Natural killer cell (primary cell): ENCODE measurements at regions not wholly inside any gene's neighbourhood (a gene's known extent, or its start where the extent isn't known, plus 50 kb on each side); places are given as distances from the start of the nearest gene placed in this dataset.

ENCODE experiments used
- ATAC-seq, 3 donors: fragments of 150-1000 bp in 2 of 3; fragments of 200-7000 bp in 1 of 3; cut with Tn5 transposase; 1 replicate in 1 of 3; 2 replicates in 2 of 3; pipeline ENCODE4 v1.10.0; 2021; ENCODE audit warnings: mild to moderate bottlenecking in 2 of 3, moderate library complexity in 2 of 3
- DNase-seq, 2 donors: peaks; one replicate each; pipeline versions ENCODE4 v3.0.0 to v3.0.0-alpha.2; 2013 to 2021; ENCODE audit warnings: mixed read lengths in 1 of 2
- H3K27ac ChIP-seq: one replicate; pipeline ENCODE4 v1.5.1; 2013; ENCODE audit warnings: mild to moderate bottlenecking, low read length
- H3K27me3 ChIP-seq: one replicate; pipeline ENCODE4 v1.6.1; 2013; ENCODE audit warnings: low read length; ENCODE audit not compliant: control insufficient read depth, insufficient read depth
- H3K36me3 ChIP-seq: one replicate; pipeline ENCODE4 v1.6.1; 2013; ENCODE audit warnings: low read length; ENCODE audit not compliant: control insufficient read depth, insufficient read depth
- H3K4me1 ChIP-seq: one replicate; pipeline ENCODE4 v1.6.1; 2013; ENCODE audit warnings: low read length; ENCODE audit not compliant: control insufficient read depth, insufficient read depth
- H3K4me3 ChIP-seq: one replicate; pipeline ENCODE4 v1.5.1; 2013; ENCODE audit warnings: low read length
- H3K9me3 ChIP-seq: one replicate; pipeline ENCODE4 v1.6.1; 2013; ENCODE audit warnings: low read length; ENCODE audit not compliant: control insufficient read depth, insufficient read depth
- H3K27ac Mint-ChIP-seq, 2 donors: one replicate each; pipeline ENCODE4 v1.8.0; 2022; ENCODE audit warnings: mild to moderate bottlenecking in 2 of 2, mixed read lengths in 2 of 2, moderate library complexity in 1 of 2
- H3K27me3 Mint-ChIP-seq, 2 donors: one replicate each; pipeline ENCODE4 v1.8.0; 2022; ENCODE audit warnings: low read depth in 2 of 2, mixed read lengths in 2 of 2
- H3K36me3 Mint-ChIP-seq: one replicate; pipeline ENCODE4 v1.8.0; 2022; ENCODE audit warnings: mixed read lengths
- H3K4me1 Mint-ChIP-seq, 2 donors: one replicate each; pipeline ENCODE4 v1.8.0; 2022; ENCODE audit warnings: mixed read lengths in 2 of 2
- H3K4me3 Mint-ChIP-seq: one replicate; pipeline ENCODE4 v1.8.0; 2022; ENCODE audit warnings: mild to moderate bottlenecking, moderate library complexity, mixed read lengths
- H3K9me3 Mint-ChIP-seq, 2 donors: one replicate each; pipeline ENCODE4 v1.8.0; 2022; ENCODE audit warnings: mixed read lengths in 2 of 2
- WGBS: methylation state at CpG from one replicate; pipeline ENCODE4 v1.1.7; 2013; ENCODE audit warnings: missing lambda C conversion rate; ENCODE audit not compliant: insufficient coverage; 5-methylcytosine and 5-hydroxymethylcytosine counted together
- intact Hi-C: fragments of 100-400 bp; cut with micrococcal nuclease; formaldehyde crosslinking; loops from one replicate; pipeline ENCODE4 v1.14.2; 2022
- TF ChIP-seq, protein P1 (sequence below): fragments of 200-600 bp; IDR thresholded peaks from one replicate; pipeline ENCODE4 v1.8.0; 2022; ENCODE audit warnings: antibody characterized with exemption

DNA sequence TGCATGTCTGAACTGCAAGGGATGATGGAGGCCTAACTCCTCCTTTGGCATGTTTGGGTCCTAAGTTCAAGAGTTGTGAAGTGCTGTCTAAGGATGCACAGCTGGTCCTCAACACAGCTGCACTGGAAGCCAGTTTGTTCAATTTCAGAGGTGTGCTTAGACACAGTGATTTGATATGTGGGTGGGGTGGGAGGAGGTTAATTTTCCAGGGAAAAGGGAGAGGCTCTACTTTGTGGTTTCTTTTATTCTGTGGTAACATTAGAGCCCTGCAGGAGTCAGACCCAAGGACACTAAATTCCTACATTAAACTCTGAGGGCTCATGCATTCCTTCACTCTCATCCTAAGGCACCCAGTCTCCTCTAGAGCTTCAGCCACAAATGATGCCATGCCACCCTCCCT is 188.4 kb upstream of the MAST4 start:
- Histone ChIP-seq H3K4me3 (no peak overlapping the region), H3K4me1 (no peaks in the 10 kb centered on the region), H3K27me3 (no peaks in the 10 kb centered on the region), H3K27ac (no peak overlapping the region), H3K9me3 (no peaks in the 10 kb centered on the region), H3K36me3 (no peaks in the 10 kb centered on the region)
- H3K4me3 Mint-ChIP-seq: no peak overlapping the region
- peaks cover 0 to 5% of the 10 kb centered on the region in 2 donors for H3K27me3 Mint-ChIP-seq
- DNase-seq (no peak), ATAC-seq (no peak)
- H3K4me1 Mint-ChIP-seq: no peaks in the 10 kb centered on the region
- no peak overlapping the region for H3K27ac Mint-ChIP-seq
- H3K36me3 Mint-ChIP-seq: no peaks in the 10 kb centered on the region
- H3K9me3 Mint-ChIP-seq: peaks cover 3% of the 10 kb centered on the region in 2 donors
- intact Hi-C loops: no loop called here
- TF ChIP-seq, protein P1, sequence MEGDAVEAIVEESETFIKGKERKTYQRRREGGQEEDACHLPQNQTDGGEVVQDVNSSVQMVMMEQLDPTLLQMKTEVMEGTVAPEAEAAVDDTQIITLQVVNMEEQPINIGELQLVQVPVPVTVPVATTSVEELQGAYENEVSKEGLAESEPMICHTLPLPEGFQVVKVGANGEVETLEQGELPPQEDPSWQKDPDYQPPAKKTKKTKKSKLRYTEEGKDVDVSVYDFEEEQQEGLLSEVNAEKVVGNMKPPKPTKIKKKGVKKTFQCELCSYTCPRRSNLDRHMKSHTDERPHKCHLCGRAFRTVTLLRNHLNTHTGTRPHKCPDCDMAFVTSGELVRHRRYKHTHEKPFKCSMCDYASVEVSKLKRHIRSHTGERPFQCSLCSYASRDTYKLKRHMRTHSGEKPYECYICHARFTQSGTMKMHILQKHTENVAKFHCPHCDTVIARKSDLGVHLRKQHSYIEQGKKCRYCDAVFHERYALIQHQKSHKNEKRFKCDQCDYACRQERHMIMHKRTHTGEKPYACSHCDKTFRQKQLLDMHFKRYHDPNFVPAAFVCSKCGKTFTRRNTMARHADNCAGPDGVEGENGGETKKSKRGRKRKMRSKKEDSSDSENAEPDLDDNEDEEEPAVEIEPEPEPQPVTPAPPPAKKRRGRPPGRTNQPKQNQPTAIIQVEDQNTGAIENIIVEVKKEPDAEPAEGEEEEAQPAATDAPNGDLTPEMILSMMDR: no peak

DNA sequence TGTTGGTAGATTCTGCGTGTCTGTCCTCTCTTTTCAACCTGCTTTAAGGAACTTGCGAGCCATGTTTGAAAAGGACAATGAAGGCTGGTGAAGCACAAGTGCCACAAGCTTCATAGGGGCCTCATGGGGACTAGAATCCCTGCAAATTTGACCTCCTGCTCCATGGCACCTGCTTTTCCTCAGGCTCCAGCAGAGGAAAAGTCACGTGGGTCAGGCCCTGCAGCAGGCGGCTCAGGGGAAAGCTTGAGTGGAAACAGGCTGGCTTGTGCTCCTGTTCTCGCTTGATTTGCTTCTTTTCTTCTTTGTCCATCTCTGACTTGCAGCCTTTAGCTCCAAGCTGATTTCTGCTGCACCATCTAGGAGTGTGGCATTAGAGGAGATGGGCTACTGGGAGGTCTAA is 187.6 kb upstream of the MAST4 start:
- Mint-ChIP-seq H3K27ac (no peak overlapping the region), H3K27me3 (peaks cover 0 to 5% of the 10 kb centered on the region in 2 donors), H3K4me1 (no peaks in the 10 kb centered on the region), H3K9me3 (peaks cover 3% of the 10 kb centered on the region in 2 donors), H3K36me3 (no peaks in the 10 kb centered on the region), H3K4me3 (no peak overlapping the region)
- no peak for ATAC-seq
- Histone ChIP-seq H3K27ac (no peak overlapping the region), H3K9me3 (no peaks in the 10 kb centered on the region), H3K27me3 (no peaks in the 10 kb centered on the region), H3K4me3 (no peak overlapping the region), H3K4me1 (no peaks in the 10 kb centered on the region), H3K36me3 (no peaks in the 10 kb centered on the region)
- WGBS: 86% methylated on average over 5 of the region's 5 CpGs
- TF ChIP-seq, protein P1: no peak
- intact Hi-C loops: no loop called here
- no peak for DNase-seq

DNA sequence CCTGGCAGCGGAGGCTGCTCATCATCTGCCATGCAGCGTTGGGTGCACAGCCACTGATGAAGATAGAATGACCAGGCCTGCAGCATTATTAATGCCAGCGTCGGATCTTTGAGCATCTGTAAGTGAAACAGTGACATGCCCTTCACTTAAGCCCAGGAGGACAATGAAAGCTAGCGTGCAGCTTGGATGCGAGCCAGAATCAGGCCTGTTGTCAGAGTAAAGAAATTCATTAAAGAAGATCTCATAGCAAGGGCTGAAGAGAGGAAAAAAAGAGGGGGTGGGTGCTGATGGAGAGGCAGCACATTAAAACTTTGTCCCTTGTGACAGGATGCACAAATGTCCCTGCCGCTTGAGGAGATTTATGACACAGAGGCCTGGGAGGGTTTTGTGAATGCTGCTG is 186.1 kb upstream of the MAST4 start:
- Mint-ChIP-seq H3K27me3 (peaks cover 0 to 7% of the 10 kb centered on the region in 2 donors), H3K9me3 (peaks cover 0 to 4% of the 10 kb centered on the region in 2 donors), H3K36me3 (no peaks in the 10 kb centered on the region), H3K4me1 (no peaks in the 10 kb centered on the region), H3K27ac (no peak overlapping the region), H3K4me3 (no peak overlapping the region)
- intact Hi-C loops: no loop called here
- no peaks in the 10 kb centered on the region for H3K9me3 ChIP-seq
- DNase-seq (no peak), ATAC-seq (no peak)
- H3K27me3 ChIP-seq: no peaks in the 10 kb centered on the region
- H3K4me1 ChIP-seq: no peaks in the 10 kb centered on the region
- no peaks in the 10 kb centered on the region for H3K36me3 ChIP-seq
- H3K4me3 ChIP-seq: no peak overlapping the region
- no peak overlapping the region for H3K27ac ChIP-seq
- 92% methylated on average over 7 of the region's 7 CpGs for WGBS
- TF ChIP-seq, protein P1: no peak

DNA sequence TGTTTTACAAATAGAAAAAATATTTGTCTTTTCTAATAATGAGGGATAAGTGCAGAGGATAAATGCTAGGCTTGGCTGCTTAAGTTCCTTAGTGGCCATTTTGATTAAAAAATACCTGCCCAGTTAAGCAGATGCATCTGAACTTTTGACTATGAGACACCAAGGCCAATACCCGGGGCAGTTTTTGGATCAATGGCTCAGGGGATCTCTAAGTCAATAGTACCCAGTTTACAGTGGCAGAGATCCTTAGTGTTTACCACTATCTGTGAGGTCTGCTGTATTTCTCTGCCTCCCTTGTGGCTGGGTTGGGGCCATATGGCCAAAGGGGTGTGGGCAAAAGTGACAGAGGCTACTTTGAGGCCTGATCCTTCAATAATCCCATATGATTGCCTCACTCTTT is 184.5 kb upstream of the MAST4 start:
- Histone ChIP-seq H3K4me3 (no peak overlapping the region), H3K4me1 (no peaks in the 10 kb centered on the region), H3K36me3 (no peaks in the 10 kb centered on the region), H3K27ac (no peak overlapping the region), H3K27me3 (no peaks in the 10 kb centered on the region), H3K9me3 (no peaks in the 10 kb centered on the region)
- peaks cover 0 to 7% of the 10 kb centered on the region in 2 donors for H3K27me3 Mint-ChIP-seq
- no peak overlapping the region for H3K27ac Mint-ChIP-seq
- peaks cover 0 to 4% of the 10 kb centered on the region in 2 donors for H3K9me3 Mint-ChIP-seq
- TF ChIP-seq, protein P1: no peak
- DNase-seq: no peak
- intact Hi-C loops: no loop called here
- no peak for ATAC-seq
- 59% methylated on average over 1 of the region's 1 CpG for WGBS
- no peak overlapping the region for H3K4me3 Mint-ChIP-seq
- no peaks in the 10 kb centered on the region for H3K36me3 Mint-ChIP-seq
- H3K4me1 Mint-ChIP-seq: no peaks in the 10 kb centered on the region
